Parathyroid adenoma (tissue), 2 donors: ENCODE measurements at regions not wholly inside any gene's neighbourhood (a gene's known extent, or its start where the extent isn't known, plus 50 kb on each side); places are given as distances from the start of the nearest gene placed in this dataset.
"Not testable (repeated sequence)": the region's sequence is repeated elsewhere in the genome, so short reads cannot be mapped to it uniquely, and the experiment has no call there.

Source experiments
- H2AFZ ChIP-seq: fragments of 300-600 bp; sonication (generic); one replicate; pipeline ENCODE4 v1.7.0; 2017; ENCODE audit warnings: antibody characterized with exemption, mild to moderate bottlenecking
- H3K27ac ChIP-seq: fragments of 300-600 bp; sonication (generic); one replicate; pipeline ENCODE4 v1.7.0; 2017
- H3K27me3 ChIP-seq: fragments of 300-600 bp; sonication (generic); one replicate; pipeline ENCODE4 v1.7.0; 2017; ENCODE audit warnings: low read length; ENCODE audit not compliant: control insufficient read depth, insufficient read depth
- H3K36me3 ChIP-seq: fragments of 300-600 bp; sonication (generic); one replicate; pipeline ENCODE4 v1.7.0; 2017; ENCODE audit warnings: low read length; ENCODE audit not compliant: control insufficient read depth, insufficient read depth
- H3K4me1 ChIP-seq: fragments of 300-600 bp; sonication (generic); one replicate; pipeline ENCODE4 v1.7.0; 2017; ENCODE audit warnings: control low read depth
- H3K4me2 ChIP-seq: fragments of 300-600 bp; sonication (generic); one replicate; pipeline ENCODE4 v1.7.0; 2017; ENCODE audit warnings: low read length
- H3K4me3 ChIP-seq: fragments of 300-600 bp; sonication (generic); one replicate; pipeline ENCODE4 v1.7.0; 2017; ENCODE audit warnings: low read depth, low read length
- H3K79me2 ChIP-seq: fragments of 300-600 bp; sonication (generic); one replicate; pipeline ENCODE4 v1.7.0; 2017; ENCODE audit warnings: control low read depth
- H3K9ac ChIP-seq: fragments of 300-600 bp; sonication (generic); one replicate; pipeline ENCODE4 v1.7.0; 2017; ENCODE audit warnings: mild to moderate bottlenecking
- H3K9me3 ChIP-seq: fragments of 300-600 bp; sonication (generic); one replicate; pipeline ENCODE4 v1.7.0; 2017; ENCODE audit warnings: low read length; ENCODE audit not compliant: control insufficient read depth
- TF ChIP-seq, protein P1 (sequence below): fragments of 300-600 bp; sonication (generic); IDR thresholded peaks from one replicate; pipeline ENCODE4 v1.7.0; 2017; ENCODE audit warnings: antibody characterized with exemption, mild to moderate bottlenecking
- donor health status: primary hyperparathyroidism.

DNA sequence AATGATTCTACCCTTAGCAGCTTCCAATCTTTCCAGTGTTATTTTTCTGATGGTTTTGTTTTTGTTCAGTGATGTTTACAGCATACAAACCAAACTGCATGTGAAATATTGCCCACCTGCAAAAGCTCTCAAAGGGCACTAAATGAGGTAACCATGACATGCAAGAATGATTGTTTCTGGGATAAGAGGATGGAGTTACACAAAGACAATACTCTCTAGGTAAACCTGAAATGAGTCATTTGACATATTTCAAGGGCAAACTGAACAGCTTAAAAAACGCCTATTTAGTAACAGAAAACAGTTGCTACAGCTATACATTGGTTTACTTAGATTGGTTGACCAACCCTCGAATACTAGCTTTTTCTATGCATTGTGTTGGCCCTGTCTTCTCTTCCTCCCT is 481.7 kb downstream of the ZPLD1 start:
- Histone ChIP-seq H3K9ac (no peak overlapping the region), H2AFZ (no peak overlapping the region), H3K27me3 (no peaks in the 10 kb centered on the region), H3K4me1 (no peaks in the 10 kb centered on the region), H3K27ac (no peak overlapping the region), H3K79me2 (no peaks in the 10 kb centered on the region), H3K36me3 (no peaks in the 10 kb centered on the region), H3K4me3 (no peak overlapping the region), H3K4me2 (no peak overlapping the region), H3K9me3 (no peaks in the 10 kb centered on the region)
- TF ChIP-seq, protein P1, sequence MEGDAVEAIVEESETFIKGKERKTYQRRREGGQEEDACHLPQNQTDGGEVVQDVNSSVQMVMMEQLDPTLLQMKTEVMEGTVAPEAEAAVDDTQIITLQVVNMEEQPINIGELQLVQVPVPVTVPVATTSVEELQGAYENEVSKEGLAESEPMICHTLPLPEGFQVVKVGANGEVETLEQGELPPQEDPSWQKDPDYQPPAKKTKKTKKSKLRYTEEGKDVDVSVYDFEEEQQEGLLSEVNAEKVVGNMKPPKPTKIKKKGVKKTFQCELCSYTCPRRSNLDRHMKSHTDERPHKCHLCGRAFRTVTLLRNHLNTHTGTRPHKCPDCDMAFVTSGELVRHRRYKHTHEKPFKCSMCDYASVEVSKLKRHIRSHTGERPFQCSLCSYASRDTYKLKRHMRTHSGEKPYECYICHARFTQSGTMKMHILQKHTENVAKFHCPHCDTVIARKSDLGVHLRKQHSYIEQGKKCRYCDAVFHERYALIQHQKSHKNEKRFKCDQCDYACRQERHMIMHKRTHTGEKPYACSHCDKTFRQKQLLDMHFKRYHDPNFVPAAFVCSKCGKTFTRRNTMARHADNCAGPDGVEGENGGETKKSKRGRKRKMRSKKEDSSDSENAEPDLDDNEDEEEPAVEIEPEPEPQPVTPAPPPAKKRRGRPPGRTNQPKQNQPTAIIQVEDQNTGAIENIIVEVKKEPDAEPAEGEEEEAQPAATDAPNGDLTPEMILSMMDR = no peak

- H3K36me3 ChIP-seq = no peaks in the 10 kb centered on the region
- no peaks in the 10 kb centered on the region for H3K27me3 ChIP-seq
- TF ChIP-seq, protein P1 = no peak
- no peaks in the 10 kb centered on the region for H3K79me2 ChIP-seq
- no peak overlapping the region for H3K4me3 ChIP-seq
- no peak overlapping the region for H3K9ac ChIP-seq
- H2AFZ ChIP-seq = no peak overlapping the region
- no peak overlapping the region for H3K4me2 ChIP-seq
- H3K9me3 ChIP-seq = no peaks in the 10 kb centered on the region
- H3K27ac ChIP-seq = no peak overlapping the region
- H3K4me1 ChIP-seq = no peaks in the 10 kb centered on the region
These were observed 491.8 kb downstream of the ZPLD1 start for GRCh38 chr3:102926618-102927017.

DNA sequence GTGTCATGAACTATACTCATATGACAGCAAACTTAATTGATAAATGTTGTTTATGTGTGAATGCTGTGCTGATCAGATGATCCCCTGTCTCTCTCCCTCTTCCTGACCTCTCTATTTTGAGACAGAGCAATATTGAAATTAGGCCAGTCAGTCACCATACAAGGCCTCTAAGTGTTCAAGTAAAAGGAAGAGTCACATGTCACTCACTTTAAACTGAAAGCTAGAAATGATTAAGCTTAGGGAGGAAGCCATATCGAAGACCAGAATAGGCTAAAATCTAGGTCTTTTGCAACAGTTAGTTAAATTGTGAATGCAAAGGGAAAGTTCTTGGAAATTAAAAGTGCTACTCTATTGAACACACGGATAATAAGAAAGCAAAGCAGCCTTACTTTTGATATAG is 498.6 kb downstream of the ZPLD1 start:
- H3K79me2 ChIP-seq = no peaks in the 10 kb centered on the region
- no peak overlapping the region for H3K27ac ChIP-seq
- H3K36me3 ChIP-seq = no peaks in the 10 kb centered on the region
- no peaks in the 10 kb centered on the region for H3K9me3 ChIP-seq
- H2AFZ ChIP-seq = no peak overlapping the region
- H3K4me2 ChIP-seq = no peak overlapping the region
- H3K9ac ChIP-seq = no peak overlapping the region
- H3K4me3 ChIP-seq = no peak overlapping the region
- H3K4me1 ChIP-seq = no peaks in the 10 kb centered on the region
- TF ChIP-seq, protein P1 = no peak
- no peaks in the 10 kb centered on the region for H3K27me3 ChIP-seq

DNA sequence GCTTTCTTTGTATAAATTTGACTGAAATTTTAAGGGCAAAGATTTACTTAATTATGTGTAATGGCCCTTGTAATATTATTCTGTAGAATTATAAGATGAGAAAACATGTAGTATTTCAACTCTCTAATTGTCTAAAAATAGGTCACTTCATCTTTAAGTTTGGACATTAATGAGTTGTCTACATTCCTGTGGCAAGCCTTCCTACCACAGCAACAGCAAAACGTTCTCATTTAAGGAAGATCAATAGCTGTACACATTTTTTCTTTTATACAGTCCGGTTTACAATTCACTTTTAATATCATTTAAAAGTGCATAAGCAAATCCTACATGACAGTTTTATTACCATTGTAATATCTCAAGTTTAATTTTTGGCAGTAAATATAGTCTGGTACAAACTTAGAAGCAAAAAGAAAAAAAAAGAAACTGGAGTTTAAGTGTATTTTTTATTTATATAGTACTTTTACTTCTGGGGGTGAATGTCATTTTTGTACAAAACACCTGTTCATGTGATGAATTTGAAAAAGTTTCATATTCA is 501.8 kb downstream of the ZPLD1 start:
- Histone ChIP-seq H2AFZ (no peak overlapping the region), H3K27ac (no peak overlapping the region), H3K9ac (no peak overlapping the region), H3K36me3 (no peaks in the 10 kb centered on the region), H3K4me2 (no peak overlapping the region), H3K4me1 (no peaks in the 10 kb centered on the region), H3K27me3 (no peaks in the 10 kb centered on the region), H3K4me3 (no peak overlapping the region), H3K9me3 (no peaks in the 10 kb centered on the region), H3K79me2 (no peaks in the 10 kb centered on the region)
- TF ChIP-seq, protein P1 = no peak

DNA sequence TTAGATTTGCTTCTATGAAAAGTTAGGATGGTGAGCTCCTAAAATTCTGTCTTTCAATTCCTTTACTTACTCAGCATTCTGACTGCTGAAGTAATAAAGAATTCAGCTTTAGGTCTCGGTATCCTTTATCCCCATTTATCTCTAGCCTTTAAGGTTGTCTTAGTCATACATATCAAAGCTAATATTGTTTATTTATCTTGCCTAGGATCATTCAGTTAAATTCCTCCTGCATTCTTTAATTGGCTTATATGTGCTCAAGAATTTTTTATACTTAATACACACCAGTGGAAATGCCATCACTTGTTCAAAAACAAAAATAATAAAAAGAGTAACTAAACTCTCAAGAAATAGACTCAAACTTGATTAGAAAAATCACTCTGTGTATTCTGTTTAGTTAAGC is 507.0 kb downstream of the ZPLD1 start:
- Histone ChIP-seq H2AFZ (no peak overlapping the region), H3K4me2 (no peak overlapping the region), H3K36me3 (no peaks in the 10 kb centered on the region), H3K9me3 (no peaks in the 10 kb centered on the region), H3K27me3 (no peaks in the 10 kb centered on the region), H3K79me2 (no peaks in the 10 kb centered on the region), H3K4me1 (no peaks in the 10 kb centered on the region), H3K9ac (no peak overlapping the region), H3K27ac (no peak overlapping the region), H3K4me3 (no peak overlapping the region)
- TF ChIP-seq, protein P1 = no peak

- not testable (repeated sequence) for H3K9me3 ChIP-seq, H2AFZ ChIP-seq, H3K27ac ChIP-seq, H3K27me3 ChIP-seq, H3K4me2 ChIP-seq, H3K79me2 ChIP-seq, H3K4me3 ChIP-seq, H3K4me1 ChIP-seq, H3K9ac ChIP-seq, H3K36me3 ChIP-seq
These were observed 511.6 kb downstream of the ZPLD1 start for GRCh38 chr3:102946445-102946844.
